HepG2 (cell line): ENCODE measurements at regions not wholly inside any gene's neighbourhood (a gene's known extent, or its start where the extent isn't known, plus 50 kb on each side); places are given as distances from the start of the nearest gene placed in this dataset.

Experiments
- ATAC-seq: fragments of 200-7000 bp; cut with Tn5 transposase; 3 replicates; pipeline ENCODE4 v1.9.1; 2020; ENCODE audit warnings: mild to moderate bottlenecking, moderate library complexity
- BruUV-seq: library from RNA; stranded (reverse); fragments of 400-500 nt; replicated peaks from 2 replicates; lab custom pipeline; 2021; lab: Mats Ljungman, UMichigan
- CTCF ChIA-PET: fragments of 300-600 bp; formaldehyde crosslinking; extraction: SDS; loops from one replicate; lab custom pipeline; 2021; ENCODE audit warnings: low total read pairs, inconsistent platforms, low intra/inter-chr PET ratio; lab: Yijun Ruan, JAX
- POLR2A ChIA-PET: fragments of 350-600 bp; sonication (Branson Sonifier 250); formaldehyde crosslinking; loops from one replicate; lab custom pipeline; 2020; ENCODE audit warnings: antibody characterized with exemption, inconsistent platforms; lab: Yijun Ruan, JAX
- DNase-seq: peaks from one replicate; pipeline ENCODE4 v3.0.0-alpha.2; 2015; ENCODE audit warnings: low spot score
- FAIRE-seq: peaks from 3 replicates; lab custom pipeline; 2011; peaks lifted over from hg19 to GRCh38; lab: Jason Lieb, UNC
- H2AFZ ChIP-seq: one replicate; pipeline ENCODE4 v1.6.1; 2011; ENCODE audit warnings: low read length, inconsistent platforms
- H3K27ac ChIP-seq: fragments of 300-600 bp; 3 replicates; pipeline ENCODE4 v1.8.0; 2011; ENCODE audit warnings: mixed run types, mild to moderate bottlenecking, mixed read lengths, low read length, inconsistent platforms; ENCODE audit not compliant: insufficient read depth; ENCODE audit errors: extremely low read length
- H3K27me3 ChIP-seq, 2 experiments: fragments of 200-600 bp in 1 of 2; 2 replicates in 1 of 2; 3 replicates in 1 of 2; pipeline versions ENCODE4 v1.6.0 to v1.8.0; 2011; ENCODE audit warnings: low read length in 2 of 2, mild to moderate bottlenecking in 2 of 2, moderate library complexity in 2 of 2, inconsistent platforms in 1 of 2; ENCODE audit not compliant: insufficient read depth in 2 of 2, control insufficient read depth in 1 of 2
- H3K36me3 ChIP-seq, 2 experiments: fragments of 200-600 bp in 1 of 2; replicated peaks in 1 of 2; 2 replicates in 1 of 2; 3 replicates in 1 of 2; pipeline versions ENCODE4 v1.5.1 to v1.8.0; 2011; ENCODE audit warnings: low read length in 2 of 2, inconsistent platforms in 1 of 2; ENCODE audit not compliant: insufficient read depth in 2 of 2, control insufficient read depth in 1 of 2
- H3K4me1 ChIP-seq: 2 replicates; pipeline ENCODE4 v1.5.1; 2012; ENCODE audit warnings: low read length, inconsistent platforms; ENCODE audit not compliant: insufficient read depth
- H3K4me2 ChIP-seq: 2 replicates; pipeline ENCODE4 v1.6.0; 2011; ENCODE audit warnings: low read depth, low read length, inconsistent platforms
- H3K4me3 ChIP-seq, 3 experiments: fragments of 200-600 bp in 1 of 3; sonication (generic), shearing (Covaris generic) in 1 of 3; replicated peaks in 1 of 3; 2 replicates each; pipeline ENCODE4 v1.5.1; 2011 to 2016; ENCODE audit warnings: low read length in 3 of 3, inconsistent platforms in 2 of 3, low read depth in 2 of 3, mild to moderate bottlenecking in 2 of 3, control low read depth in 1 of 3, mixed read lengths in 1 of 3; ENCODE audit not compliant: insufficient read depth in 1 of 3
- H3K79me2 ChIP-seq: one replicate; pipeline ENCODE4 v1.6.1; 2011; ENCODE audit warnings: low read length, inconsistent platforms; ENCODE audit not compliant: insufficient read depth
- H3K9ac ChIP-seq: 2 replicates; pipeline ENCODE4 v1.6.0; 2011; ENCODE audit warnings: mild to moderate bottlenecking, low read depth, low read length, inconsistent platforms; ENCODE audit not compliant: insufficient read depth
- H3K9me3 ChIP-seq: 2 replicates; pipeline ENCODE4 v1.5.1; 2012; ENCODE audit warnings: mild to moderate bottlenecking, low read length
- H4K20me1 ChIP-seq: 2 replicates; pipeline ENCODE4 v1.6.0; 2011; ENCODE audit warnings: inconsistent platforms, mild to moderate bottlenecking, low read length, moderate library complexity; ENCODE audit not compliant: insufficient read depth
- CHD4 ChIP-seq: fragments of 200-600 bp; sonication (generic); IDR thresholded peaks from 2 replicates; pipeline ENCODE4 v1.7.0; 2017; ENCODE audit warnings: mild to moderate bottlenecking, low read length, borderline replicate concordance
- EP300 ChIP-seq, 3 experiments: sonication (generic) in 1 of 3; formaldehyde crosslinking in 1 of 3; IDR thresholded peaks; 2 replicates each; pipeline versions ENCODE4 v1.5.1 to v1.6.1; 2011 to 2020; ENCODE audit warnings: low read depth in 2 of 3, low read length in 2 of 3, borderline replicate concordance in 1 of 3, improper control_type of control experiment in 1 of 3, mild to moderate bottlenecking in 1 of 3, missing genetic modification reagents in 1 of 3, moderate library complexity in 1 of 3
- MIER2 ChIP-seq: IDR thresholded peaks from 2 replicates; pipeline ENCODE4 v1.6.1; 2016; ENCODE audit warnings: missing biosample characterization, missing genetic modification reagents
- STAT5B ChIP-seq: sonication (generic); formaldehyde crosslinking; IDR thresholded peaks from 2 replicates; pipeline ENCODE4 v1.4.0; 2020; ENCODE audit warnings: missing genetic modification reagents
- TCF12 ChIP-seq, 2 experiments: fragments of 450-650 bp in 1 of 2; sonication (generic) in 1 of 2; formaldehyde crosslinking in 1 of 2; IDR thresholded peaks; 2 replicates each; pipeline versions ENCODE4 v1.6.1 to v1.8.0; 2017 to 2022; ENCODE audit warnings: antibody characterized with exemption in 1 of 2, mild to moderate bottlenecking in 1 of 2, missing genetic modification reagents in 1 of 2, moderate library complexity in 1 of 2
- THAP11 ChIP-seq: IDR thresholded peaks from 2 replicates; pipeline ENCODE4 v1.6.1; 2016; ENCODE audit warnings: missing biosample characterization, missing genetic modification reagents
- ZFP82 ChIP-seq: sonication (generic); formaldehyde crosslinking; IDR thresholded peaks from 2 replicates; pipeline ENCODE4 v1.5.1; 2020; ENCODE audit warnings: mild to moderate bottlenecking, missing genetic modification reagents, borderline replicate concordance
- ZNF207 ChIP-seq: fragments of 450-650 bp; IDR thresholded peaks from 2 replicates; pipeline ENCODE4 v1.6.1; 2016; ENCODE audit warnings: antibody characterized with exemption, borderline replicate concordance
- ZNF563 ChIP-seq: sonication (generic); formaldehyde crosslinking; IDR thresholded peaks from 2 replicates; pipeline ENCODE4 v1.8.0; 2022; ENCODE audit warnings: mild to moderate bottlenecking, moderate library complexity, missing genetic modification reagents
- ZNF564 ChIP-seq: sonication (generic); formaldehyde crosslinking; IDR thresholded peaks from 2 replicates; pipeline ENCODE4 v1.8.1; 2023; ENCODE audit warnings: mild to moderate bottlenecking, missing genetic modification reagents
- ZNF749 ChIP-seq: sonication (generic); formaldehyde crosslinking; IDR thresholded peaks from 2 replicates; pipeline ENCODE4 v1.8.0; 2022; ENCODE audit warnings: mild to moderate bottlenecking, missing genetic modification reagents, moderate library complexity, borderline replicate concordance
- WGBS: methylation state at CpG from one replicate; pipeline ENCODE4 v1.1.6; 2017; ENCODE audit warnings: low lambda C conversion rate; 5-methylcytosine and 5-hydroxymethylcytosine counted together
- in situ Hi-C: cut with HindIII; loops from 2 replicates; pipeline ENCODE4 v1.10.0; 2017; ENCODE audit warnings: low pct_unique_long_range_greater_than_20kb; ENCODE audit not compliant: extremely low pct_ligation_motif_present
- intact Hi-C: fragments of 100-400 bp; cut with micrococcal nuclease; formaldehyde crosslinking; loops from one replicate; pipeline ENCODE4 v1.10.0; 2022; ENCODE audit not compliant: unreplicated experiment
- TF ChIP-seq, protein P1 (sequence below): sonication (generic); formaldehyde crosslinking; IDR thresholded peaks from 2 replicates; pipeline ENCODE4; 2020; ENCODE audit warnings: missing genetic modification reagents, mild to moderate bottlenecking, borderline replicate concordance
- TF ChIP-seq, protein P2 (sequence below), 2 experiments: IDR thresholded peaks; 2 replicates each; pipeline ENCODE4 v1.6.1; 2011 to 2012; ENCODE audit warnings: low read length in 2 of 2, borderline replicate concordance in 1 of 2, low read depth in 1 of 2, mild to moderate bottlenecking in 1 of 2, moderate library complexity in 1 of 2
- TF ChIP-seq, protein P3 (sequence below): sonication (generic); formaldehyde crosslinking; IDR thresholded peaks from 2 replicates; pipeline ENCODE4 v1.5.0; 2020; ENCODE audit warnings: mild to moderate bottlenecking, missing genetic modification reagents, borderline replicate concordance

- intact Hi-C loops = no loop called here
- Histone ChIP-seq H4K20me1 (no peaks in the 10 kb centered on the region), H3K36me3 (no peaks in the 10 kb centered on the region), H3K4me2 (no peak overlapping the region), H3K9me3 (no peaks in the 10 kb centered on the region), H3K4me1 (peaks cover 52% of the 10 kb centered on the region), H3K79me2 (no peaks in the 10 kb centered on the region), H3K27me3 (no peaks in the 10 kb centered on the region), H3K4me3 (no peak overlapping the region), H3K9ac (no peak overlapping the region), H3K27ac (no peak overlapping the region), H2AFZ (no peak overlapping the region)
- ChIA-PET POLR2A (no interaction called here), CTCF (no interaction called here)
- no peak for DNase-seq
- WGBS = 56% methylated on average over 2 of the region's 2 CpGs
- no peak for FAIRE-seq
- BruUV-seq = no TSS peak
- in situ Hi-C loops = no loop called here
- no peak for ATAC-seq
- TF ChIP-seq ZNF749 (CRISPR knock-in tag) (no peak), ZFP82 (CRISPR knock-in tag) (no peak), ZNF563 (CRISPR knock-in tag) (no peak), TCF12 (IDR thresholded peaks at IDR 0.05) (no peak), TCF12 (CRISPR knock-in tag; IDR thresholded peaks at IDR 0.05) (no peak), MIER2 (CRISPR knock-in tag) (peak; percentile 91), CHD4 (no peak), THAP11 (CRISPR knock-in tag) (no peak), ZNF564 (CRISPR knock-in tag) (no peak), EP300 (IDR thresholded peaks at IDR 0.05; ENCODE audit: low read depth in 2 of 2, low read length in 2 of 2) (no peak), EP300 (CRISPR knock-in tag; IDR thresholded peaks at IDR 0.05; ENCODE audit: borderline replicate concordance) (no peak), ZNF207 (no peak), STAT5B (CRISPR knock-in tag) (no peak)
- TF ChIP-seq, protein P1, sequence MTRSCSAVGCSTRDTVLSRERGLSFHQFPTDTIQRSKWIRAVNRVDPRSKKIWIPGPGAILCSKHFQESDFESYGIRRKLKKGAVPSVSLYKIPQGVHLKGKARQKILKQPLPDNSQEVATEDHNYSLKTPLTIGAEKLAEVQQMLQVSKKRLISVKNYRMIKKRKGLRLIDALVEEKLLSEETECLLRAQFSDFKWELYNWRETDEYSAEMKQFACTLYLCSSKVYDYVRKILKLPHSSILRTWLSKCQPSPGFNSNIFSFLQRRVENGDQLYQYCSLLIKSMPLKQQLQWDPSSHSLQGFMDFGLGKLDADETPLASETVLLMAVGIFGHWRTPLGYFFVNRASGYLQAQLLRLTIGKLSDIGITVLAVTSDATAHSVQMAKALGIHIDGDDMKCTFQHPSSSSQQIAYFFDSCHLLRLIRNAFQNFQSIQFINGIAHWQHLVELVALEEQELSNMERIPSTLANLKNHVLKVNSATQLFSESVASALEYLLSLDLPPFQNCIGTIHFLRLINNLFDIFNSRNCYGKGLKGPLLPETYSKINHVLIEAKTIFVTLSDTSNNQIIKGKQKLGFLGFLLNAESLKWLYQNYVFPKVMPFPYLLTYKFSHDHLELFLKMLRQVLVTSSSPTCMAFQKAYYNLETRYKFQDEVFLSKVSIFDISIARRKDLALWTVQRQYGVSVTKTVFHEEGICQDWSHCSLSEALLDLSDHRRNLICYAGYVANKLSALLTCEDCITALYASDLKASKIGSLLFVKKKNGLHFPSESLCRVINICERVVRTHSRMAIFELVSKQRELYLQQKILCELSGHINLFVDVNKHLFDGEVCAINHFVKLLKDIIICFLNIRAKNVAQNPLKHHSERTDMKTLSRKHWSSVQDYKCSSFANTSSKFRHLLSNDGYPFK (CRISPR knock-in tag) = no peak
- TF ChIP-seq, protein P2, sequence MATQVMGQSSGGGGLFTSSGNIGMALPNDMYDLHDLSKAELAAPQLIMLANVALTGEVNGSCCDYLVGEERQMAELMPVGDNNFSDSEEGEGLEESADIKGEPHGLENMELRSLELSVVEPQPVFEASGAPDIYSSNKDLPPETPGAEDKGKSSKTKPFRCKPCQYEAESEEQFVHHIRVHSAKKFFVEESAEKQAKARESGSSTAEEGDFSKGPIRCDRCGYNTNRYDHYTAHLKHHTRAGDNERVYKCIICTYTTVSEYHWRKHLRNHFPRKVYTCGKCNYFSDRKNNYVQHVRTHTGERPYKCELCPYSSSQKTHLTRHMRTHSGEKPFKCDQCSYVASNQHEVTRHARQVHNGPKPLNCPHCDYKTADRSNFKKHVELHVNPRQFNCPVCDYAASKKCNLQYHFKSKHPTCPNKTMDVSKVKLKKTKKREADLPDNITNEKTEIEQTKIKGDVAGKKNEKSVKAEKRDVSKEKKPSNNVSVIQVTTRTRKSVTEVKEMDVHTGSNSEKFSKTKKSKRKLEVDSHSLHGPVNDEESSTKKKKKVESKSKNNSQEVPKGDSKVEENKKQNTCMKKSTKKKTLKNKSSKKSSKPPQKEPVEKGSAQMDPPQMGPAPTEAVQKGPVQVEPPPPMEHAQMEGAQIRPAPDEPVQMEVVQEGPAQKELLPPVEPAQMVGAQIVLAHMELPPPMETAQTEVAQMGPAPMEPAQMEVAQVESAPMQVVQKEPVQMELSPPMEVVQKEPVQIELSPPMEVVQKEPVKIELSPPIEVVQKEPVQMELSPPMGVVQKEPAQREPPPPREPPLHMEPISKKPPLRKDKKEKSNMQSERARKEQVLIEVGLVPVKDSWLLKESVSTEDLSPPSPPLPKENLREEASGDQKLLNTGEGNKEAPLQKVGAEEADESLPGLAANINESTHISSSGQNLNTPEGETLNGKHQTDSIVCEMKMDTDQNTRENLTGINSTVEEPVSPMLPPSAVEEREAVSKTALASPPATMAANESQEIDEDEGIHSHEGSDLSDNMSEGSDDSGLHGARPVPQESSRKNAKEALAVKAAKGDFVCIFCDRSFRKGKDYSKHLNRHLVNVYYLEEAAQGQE (IDR thresholded peaks at IDR 0.05; ENCODE audit: borderline replicate concordance in 1 of 2, low read depth in 1 of 2, low read length in 2 of 2) = peak; percentile 49 to 92
- TF ChIP-seq, protein P3, sequence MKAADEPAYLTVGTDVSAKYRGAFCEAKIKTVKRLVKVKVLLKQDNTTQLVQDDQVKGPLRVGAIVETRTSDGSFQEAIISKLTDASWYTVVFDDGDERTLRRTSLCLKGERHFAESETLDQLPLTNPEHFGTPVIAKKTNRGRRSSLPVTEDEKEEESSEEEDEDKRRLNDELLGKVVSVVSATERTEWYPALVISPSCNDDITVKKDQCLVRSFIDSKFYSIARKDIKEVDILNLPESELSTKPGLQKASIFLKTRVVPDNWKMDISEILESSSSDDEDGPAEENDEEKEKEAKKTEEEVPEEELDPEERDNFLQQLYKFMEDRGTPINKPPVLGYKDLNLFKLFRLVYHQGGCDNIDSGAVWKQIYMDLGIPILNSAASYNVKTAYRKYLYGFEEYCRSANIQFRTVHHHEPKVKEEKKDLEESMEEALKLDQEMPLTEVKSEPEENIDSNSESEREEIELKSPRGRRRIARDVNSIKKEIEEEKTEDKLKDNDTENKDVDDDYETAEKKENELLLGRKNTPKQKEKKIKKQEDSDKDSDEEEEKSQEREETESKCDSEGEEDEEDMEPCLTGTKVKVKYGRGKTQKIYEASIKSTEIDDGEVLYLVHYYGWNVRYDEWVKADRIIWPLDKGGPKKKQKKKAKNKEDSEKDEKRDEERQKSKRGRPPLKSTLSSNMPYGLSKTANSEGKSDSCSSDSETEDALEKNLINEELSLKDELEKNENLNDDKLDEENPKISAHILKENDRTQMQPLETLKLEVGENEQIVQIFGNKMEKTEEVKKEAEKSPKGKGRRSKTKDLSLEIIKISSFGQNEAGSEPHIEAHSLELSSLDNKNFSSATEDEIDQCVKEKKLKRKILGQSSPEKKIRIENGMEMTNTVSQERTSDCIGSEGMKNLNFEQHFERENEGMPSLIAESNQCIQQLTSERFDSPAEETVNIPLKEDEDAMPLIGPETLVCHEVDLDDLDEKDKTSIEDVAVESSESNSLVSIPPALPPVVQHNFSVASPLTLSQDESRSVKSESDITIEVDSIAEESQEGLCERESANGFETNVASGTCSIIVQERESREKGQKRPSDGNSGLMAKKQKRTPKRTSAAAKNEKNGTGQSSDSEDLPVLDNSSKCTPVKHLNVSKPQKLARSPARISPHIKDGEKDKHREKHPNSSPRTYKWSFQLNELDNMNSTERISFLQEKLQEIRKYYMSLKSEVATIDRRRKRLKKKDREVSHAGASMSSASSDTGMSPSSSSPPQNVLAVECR = no peak
Measured at GRCh38 chr1:93770640-93771039, 89.0 kb upstream of the BCAR3 start.
